HG02678 (cell line): ENCODE measurements at regions not wholly inside any gene's neighbourhood (a gene's known extent, or its start where the extent isn't known, plus 50 kb on each side); places are given as distances from the start of the nearest gene placed in this dataset.

ENCODE experiments used
- ATAC-seq: cut with Tn5 transposase; IDR thresholded peaks from one replicate; pipeline ENCODE4 v1.9.1; 2021; ENCODE audit warnings: mild to moderate bottlenecking, moderate library complexity; ENCODE audit not compliant: unreplicated experiment

DNA sequence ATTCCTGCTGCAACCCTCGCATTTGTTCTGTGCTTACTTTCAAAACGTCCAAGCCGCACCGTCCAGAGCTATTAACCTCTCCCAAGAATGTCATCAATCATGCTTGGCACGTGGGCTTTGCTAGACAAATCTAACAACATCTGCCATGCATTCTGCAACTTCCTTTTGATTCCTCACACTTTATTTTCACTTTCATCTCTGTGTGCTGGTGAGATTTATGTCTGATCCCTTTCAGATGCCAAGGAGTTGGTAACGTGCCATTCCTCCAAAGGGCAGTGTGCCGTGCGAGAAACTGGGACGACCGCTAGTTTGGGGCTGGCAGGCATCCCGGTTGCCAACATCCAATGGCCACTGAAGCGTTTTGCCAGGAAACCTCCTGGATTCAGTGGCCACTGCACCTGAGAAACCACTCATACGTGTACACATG is 230.0 kb upstream of the PARD3B start:
- no peak for ATAC-seq

DNA sequence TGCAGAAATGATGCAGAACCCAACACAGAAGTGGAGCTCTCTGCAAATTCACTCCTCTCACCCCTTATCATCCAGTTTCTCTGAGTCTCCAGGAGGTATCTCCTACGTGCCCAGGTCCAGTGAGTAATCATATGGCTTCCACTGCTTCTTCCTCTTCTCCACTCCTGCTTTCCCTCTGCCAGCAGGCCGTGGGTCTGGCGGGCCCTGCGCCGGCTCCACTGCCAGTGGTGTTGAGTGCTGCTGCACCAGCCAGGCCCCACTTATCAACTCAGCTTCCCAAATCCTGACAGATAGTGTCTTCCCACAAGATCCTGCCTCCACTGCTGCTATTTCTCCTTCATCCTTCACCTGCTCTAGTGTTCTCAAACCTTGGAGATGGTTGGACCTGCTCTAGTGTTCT is 227.6 kb upstream of the PARD3B start:
- ATAC-seq: no peak

DNA sequence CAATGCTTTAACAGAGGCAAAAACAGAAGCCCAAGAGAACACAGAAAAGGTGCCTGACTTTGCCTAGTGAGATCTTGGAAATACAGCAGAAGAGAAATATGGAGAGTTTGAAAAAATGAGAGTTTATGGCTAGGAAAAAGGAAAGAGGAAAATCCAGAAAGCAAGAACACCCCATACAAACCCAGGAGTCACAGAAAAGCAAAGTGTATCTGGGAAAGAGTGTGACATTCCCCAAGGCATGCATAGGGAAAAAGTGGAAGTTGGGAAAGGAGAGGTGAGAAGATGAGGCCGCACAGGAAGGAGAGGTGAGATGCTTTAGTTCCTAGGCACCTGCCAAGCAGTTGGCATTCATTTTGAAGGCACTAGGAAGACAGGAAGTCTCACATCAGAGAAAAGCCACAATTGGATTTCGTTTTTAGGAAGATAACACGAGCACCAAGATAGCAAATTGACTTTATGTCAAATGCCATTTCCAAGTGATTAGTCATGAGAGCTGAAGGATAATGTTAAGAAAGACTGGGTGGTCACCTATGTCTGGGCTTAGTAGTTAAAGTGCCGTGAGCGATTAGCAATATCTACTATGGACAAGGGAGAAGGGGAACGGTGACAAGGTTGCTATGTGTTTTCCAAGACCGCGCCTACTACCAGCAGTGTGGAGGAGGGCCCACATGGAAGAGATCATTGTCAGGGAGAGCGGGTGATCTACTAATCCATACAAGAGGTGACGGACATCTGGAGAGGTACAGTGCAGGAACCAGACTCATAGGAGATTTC is 224.1 kb upstream of the PARD3B start:
- no peak for ATAC-seq

DNA sequence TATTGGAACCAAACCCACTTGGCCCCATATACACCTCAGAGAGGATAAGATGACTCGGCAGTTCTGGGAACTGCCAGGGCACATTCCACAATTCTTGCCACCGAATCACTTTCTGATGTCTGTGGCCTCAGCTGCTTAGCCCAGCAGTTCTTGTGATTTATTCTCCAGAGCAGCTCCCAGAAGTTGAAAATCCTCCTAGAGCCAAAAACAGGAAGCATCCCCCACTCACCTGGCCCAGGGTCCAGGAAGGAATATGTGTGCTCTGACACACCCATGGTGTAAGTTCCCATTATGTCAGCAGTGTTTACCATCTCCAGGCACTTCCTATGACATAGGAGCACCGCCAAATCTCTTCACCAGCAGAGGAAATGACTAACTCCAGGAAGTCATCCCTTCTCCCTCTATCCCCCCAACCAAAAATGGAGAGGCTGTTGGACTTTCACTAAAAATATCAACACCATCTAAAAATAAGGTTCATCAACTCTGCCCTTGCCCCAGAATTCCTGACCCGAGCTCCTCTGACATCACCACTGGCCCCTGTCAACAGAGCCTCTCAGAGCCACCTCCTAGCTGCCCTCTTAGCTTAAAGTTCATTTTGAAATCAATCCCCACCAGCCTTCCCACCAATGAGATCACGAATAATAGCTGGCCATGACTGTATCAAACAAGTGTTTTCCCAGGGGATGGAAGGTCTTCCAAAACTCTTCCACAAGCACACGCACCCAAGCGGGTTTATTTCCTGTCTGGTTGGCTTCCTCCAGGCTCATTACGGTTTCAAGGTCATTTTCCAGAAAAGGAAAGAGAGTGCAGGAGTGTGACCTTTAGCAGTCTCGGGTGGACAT is 223.1 kb upstream of the PARD3B start:
- no peak for ATAC-seq

DNA sequence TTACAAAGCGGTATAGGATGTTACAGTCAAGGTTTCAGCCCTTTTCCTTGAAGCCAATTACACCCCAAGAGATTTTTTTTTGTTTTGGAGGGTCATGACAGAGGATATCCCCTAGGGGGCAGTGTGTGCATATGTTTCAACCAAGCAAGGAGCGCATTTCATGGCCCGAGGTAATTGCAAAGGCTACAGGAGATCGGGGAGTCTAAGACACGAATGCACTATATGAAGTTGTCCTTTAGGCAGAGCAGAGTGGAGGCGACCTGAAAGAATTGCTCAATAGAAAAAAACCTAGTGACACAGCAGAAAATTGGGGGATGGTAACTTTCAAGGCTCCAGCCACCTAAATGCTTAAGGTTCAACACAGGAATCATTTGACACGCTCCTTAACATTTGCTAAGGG is 219.8 kb upstream of the PARD3B start:
- peak; percentile 90 for ATAC-seq

DNA sequence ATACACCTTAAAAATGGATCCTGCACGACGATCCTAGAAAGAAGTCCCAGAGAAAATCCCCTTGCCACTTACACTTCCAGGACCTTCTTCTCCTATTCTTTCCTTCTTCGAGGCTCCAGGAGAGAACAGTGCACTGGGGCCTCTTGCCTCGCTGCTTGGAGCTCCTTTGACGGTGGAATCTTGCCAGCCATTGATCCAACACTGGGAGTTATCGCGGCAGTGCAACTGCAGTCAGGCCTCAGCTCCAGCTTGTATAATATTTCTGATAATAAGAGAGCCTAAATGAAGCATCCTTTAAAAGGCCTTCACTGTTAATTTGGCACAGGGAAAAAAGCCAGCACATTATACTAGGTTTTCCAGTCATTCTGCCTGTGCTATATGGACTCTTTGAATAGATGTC is 216.9 kb upstream of the PARD3B start:
- ATAC-seq: no peak

DNA sequence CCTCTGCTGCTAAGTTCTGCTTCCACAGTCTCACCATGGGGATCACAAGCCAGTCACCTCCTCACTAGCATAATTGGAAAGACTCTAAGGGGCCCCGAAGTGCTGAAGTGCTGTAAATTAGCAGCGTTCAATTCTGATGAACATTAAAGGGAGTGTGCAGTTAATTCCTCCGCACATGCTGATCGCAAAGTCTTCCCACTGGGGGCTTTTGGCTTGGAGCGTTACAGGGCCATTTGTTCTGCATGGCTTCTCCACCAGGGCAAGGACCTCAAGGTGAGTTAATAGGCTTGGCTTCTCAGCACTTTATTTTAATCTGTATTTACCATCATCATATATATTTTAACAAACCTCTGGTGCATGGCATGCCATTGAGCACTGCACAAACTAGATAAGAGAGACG is 216.3 kb upstream of the PARD3B start:
- ATAC-seq: no peak

DNA sequence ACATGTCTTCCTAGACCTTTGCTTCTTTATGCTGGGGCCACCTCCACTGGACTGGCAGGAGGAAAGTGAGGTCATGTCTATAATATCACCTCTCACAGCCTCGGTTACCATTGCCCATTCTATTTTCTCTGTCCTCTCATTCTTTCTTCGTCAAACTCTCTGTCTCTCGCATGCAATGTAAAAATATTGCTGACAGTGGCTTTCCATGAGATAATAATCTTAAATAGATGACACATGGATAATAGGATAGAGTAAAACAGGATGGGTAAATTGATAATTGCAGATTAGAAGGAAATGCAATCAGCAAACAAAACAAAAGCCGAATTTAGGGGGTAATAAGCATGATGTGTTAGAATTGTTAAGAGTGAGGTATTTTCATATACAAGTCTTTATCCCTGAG is 215.7 kb upstream of the PARD3B start:
- ATAC-seq: no peak

DNA sequence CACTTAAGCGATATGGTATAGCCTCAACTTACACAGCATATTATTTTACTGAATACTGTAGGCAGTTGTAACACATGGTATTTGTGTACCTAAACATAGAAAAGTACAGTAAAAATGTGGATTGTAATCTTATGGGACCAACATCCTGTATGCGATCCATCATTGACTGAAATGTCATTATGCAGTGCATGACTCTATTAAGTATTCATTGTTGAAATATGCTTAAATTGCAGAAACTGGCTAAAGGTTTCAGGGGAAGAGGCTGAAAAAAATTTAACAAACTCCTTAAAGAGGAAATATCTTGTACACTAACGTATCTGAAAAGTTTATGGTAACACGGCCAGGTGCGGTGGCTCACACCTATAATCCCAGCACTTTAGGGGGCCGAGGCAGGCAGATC is 214.1 kb upstream of the PARD3B start:
- no peak for ATAC-seq

DNA sequence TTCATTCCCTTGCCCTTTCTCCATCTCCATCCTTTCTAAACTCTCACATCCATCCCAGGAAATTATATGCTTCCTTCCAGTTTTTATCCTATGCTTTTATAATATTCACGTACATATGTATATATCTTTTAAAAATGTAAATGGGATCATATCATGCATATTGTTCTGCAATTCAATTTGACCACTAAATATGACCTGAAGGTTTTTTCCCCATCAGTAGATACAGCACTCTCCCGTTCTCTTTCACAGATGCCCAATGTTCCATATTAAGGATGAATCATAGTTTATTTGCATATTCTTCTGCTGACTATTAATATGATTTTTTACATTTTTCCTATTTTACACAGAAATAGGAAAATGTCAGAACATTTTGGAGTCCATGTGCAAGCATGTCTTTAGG is 213.3 kb upstream of the PARD3B start:
- ATAC-seq: no peak

DNA sequence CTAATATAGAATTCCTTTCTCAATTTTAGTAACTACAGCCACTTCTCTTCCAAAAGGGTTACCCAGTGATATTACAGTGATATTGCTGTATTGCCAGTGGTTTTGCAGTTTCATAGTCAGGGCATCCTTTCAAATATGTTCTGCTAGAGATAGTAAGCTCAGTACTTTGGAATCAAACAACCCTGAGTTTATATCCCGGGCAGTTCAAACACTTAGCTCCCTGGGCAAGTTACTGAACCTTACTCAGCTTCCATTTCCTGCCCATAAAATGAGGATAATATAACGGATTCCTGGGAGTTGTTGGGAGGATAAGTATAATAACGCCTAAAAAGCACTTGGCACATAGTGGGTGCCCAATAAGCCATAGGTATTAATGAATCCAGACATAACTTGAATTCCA is 212.6 kb upstream of the PARD3B start:
- ATAC-seq: no peak

DNA sequence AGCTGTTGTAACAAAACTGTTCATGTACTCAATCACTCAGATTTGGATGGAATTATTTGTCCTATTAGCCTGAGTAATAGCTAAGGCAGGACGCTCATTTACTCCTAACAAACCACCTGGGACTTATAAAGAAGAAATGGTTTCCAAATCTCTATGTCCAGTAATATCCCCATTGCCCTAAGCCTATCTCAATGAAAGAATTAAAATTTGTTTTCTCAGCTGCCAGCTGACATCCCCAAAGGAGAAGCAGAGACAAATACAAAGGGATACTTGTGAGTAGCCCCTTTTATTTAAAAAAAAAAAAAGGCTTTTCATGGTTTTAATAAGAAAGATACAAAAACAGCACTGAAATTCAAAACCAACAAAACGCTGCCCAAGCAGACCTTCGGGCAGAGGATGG is 211.4 kb upstream of the PARD3B start:
- ATAC-seq: no peak

DNA sequence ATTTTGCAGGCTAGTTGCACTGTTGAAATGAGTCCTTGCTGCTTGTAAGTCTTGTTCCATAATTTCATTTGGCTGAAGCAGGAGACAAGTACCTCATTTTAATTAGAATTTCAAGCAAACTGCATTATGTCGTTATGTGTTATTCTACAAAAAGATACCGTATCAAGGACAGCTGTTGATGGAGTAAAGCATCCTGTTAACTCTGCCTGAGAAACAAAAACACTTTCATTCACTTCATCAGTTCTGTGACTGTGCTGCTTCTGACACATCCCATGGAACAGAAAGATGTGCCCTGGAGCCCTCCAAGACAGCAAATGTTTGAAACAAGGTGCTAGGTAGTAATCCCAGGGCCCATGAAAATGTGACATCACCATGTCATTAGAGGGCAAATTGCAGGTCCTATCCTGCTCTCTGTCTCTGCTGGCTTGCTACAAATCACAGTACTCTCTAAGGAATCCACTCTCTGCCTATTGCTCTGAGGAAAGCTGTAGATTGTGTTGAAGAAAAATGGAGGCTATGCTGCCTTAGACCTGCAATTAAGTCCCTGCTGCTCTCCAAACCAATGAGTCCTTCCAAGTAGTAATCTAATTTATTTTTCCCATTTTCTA is 209.7 kb upstream of the PARD3B start:
- ATAC-seq: no peak

DNA sequence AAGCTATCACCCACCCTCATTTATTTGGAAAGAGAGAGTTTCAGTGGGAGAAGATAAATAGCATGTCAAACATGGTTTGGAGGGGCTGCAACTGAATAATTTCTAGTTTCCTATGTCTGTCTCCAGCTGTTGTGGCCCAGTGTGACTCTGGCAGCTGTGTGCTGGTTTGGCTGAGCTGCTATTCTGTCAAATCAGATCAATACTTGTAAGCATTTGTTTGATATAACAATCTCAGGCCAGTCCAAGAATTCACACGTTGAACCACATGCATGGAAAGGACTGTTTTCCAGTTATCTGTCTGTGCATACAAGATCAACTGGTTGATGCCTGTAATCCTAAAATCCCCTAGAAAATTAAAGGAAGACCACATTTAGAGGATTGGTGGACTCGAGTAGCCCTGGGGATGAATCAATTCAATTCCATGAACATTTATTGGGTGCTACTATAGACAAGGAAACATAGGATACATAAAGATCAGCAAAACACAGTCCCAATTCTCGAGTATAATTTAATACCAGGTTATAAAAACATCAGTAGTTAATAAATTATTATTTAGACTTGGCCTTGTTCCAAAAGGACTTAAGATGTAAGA is 209.0 kb upstream of the PARD3B start:
- no peak for ATAC-seq

DNA sequence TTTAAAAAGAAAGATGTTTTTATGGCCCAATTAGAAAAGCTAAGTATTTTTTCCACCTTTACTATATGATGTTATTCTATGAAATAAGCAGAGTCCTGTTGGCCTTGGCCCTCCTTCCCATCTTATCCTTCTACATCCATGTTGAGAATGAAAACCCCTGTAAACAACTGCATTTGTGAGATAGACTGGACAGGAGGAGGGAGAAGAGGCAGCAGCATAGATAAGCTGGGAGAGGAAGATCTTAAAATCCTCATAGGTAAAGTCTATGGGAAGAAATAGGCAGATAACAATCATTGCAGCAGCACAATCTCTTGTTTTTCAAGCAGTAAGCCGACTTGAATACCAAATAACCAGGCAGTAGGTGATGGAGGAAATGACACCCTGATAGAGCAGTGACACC is 207.6 kb upstream of the PARD3B start:
- ATAC-seq: no peak

DNA sequence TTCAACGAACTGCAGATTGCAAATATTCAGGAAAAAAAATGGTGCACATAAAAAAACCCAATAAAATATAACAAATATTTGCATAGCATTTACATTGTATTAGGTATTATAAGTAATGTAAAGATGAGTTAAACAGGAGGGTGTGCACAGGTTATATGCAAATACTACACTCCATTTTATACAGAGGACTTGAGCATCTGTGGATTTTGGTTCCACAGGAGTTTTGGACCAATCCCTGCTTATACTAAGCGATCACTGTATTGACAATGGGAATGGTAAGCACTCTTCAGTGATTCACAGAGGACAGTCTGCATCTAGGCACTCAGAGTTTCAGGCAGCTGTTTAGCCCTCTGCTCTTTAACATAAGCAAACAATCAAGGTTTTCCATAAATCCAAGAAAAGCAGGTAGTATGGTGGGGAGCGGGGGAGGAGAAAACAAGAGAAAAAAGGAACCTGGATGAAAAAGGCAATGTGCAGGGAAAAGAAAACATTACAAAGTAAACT is 206.0 kb upstream of the PARD3B start:
- ATAC-seq: no peak

DNA sequence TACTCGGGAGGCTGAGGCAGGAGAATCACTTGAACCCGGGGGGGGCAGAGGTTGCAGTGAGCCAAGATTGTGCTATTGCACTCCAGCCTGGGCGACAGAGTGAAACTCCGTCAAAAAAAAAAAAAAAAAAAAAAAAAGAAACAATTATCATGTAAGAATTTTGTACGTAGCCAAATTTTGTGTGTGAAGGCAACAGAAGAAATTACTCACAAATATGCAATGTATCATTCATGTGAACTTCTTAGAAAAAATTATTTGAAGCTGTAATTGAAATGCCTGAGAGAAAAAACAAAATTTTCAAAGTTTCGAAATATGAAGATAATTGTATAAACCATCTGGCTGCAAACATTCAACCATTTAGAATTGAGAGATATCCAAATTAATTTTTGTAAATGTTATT is 204.8 kb upstream of the PARD3B start:
- no peak for ATAC-seq

DNA sequence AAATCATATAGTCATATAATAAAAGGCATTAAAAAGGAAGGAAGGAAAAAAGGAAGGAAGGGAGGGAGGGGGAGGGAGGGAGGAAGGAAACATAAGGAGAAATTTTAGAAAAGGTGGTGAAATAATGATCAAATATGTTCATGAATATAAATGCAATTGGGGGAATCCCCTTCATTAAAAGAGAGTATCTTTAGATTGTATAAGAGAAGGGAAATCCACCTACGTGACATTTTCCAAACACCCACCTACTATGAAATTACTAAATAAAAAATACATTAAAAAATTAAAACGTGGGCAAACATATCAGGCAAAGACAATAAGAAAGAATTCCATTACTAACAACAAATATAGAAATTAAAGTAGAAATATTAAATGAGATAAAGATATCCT is 203.4 kb upstream of the PARD3B start:
- no peak for ATAC-seq

DNA sequence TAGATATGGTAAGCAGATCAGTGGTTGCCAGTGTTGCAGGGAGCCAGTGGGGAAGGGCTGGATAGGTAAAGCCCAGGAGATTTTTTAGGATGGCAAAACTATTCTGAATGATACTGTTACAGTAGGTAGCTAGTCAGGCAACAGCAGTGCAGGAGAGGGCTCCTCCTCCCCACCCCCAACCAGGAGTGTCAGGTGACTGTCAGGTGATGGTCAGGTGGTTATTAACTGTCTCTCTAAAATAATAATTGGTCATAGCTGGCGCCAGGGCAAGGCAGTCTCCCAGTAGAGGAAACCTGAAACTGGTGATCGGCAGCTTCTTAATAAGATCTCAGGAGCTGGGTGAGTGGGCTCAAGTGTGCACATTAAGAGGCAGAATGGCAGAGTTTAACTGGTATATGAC is 201.6 kb upstream of the PARD3B start:
- ATAC-seq: no peak

DNA sequence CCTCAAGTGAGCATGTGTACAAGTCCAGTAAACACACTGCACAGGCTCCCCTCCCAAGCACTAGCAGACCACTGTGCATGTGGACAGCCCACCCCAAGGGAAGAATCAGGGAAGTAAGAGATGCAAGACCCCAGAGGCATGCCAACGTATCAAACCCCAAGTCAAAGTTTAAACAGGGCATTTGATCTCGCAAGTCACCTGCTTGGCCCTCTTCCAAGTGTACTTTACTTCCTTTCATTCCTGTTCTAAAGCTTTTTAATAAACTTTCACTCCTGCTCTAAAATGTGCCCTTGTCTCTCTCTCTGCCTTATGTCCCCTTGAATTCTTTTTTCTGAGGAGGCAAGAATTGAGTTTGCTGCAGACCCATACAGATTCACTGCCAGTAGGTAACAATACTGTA is 201.2 kb upstream of the PARD3B start:
- no peak for ATAC-seq

DNA sequence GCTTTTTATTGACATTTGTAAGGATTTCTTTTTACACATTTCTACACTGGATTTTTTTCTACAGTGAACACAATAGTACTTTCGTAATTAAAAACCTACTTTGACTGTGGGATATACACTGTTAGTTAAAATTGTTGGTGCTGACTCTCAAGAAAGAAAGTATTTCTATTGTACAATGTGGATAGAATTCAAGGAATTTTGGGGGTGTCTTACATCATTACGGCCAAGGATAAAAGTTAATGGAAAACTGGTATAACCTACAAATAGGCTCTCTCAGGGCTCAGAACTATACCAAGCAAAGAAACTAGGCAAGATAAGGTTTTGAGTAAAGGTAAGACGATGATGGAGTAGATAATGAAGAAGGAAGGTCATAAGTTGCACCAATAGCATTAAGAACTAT is 198.4 kb upstream of the PARD3B start:
- ATAC-seq: no peak
